ENCODE measurements at regions not wholly inside any gene's neighbourhood (a gene's known extent, or its start where the extent isn't known, plus 50 kb on each side); places are given as distances from the start of the nearest gene placed in this dataset.
"Not testable (repeated sequence)": the region's sequence is repeated elsewhere in the genome, so short reads cannot be mapped to it uniquely, and the experiment has no call there.

- no peak for DNase-seq
Observed at GRCh38 chr3:177832880-177833279, 635.6 kb upstream of the TBL1XR1 start.

GRCh38 chr3:177833332-177833731 lies 636.0 kb upstream of the TBL1XR1 start:
- no peak for DNase-seq

GRCh38 chr3:177835008-177835407 lies 637.7 kb upstream of the TBL1XR1 start:
- no peak for DNase-seq

- DNase-seq, result no peak
Observed at GRCh38 chr3:177835917-177836316, 638.6 kb upstream of the TBL1XR1 start.

GRCh38 chr3:177836671-177837070 lies 639.4 kb upstream of the TBL1XR1 start:
- no peak for DNase-seq

GRCh38 chr3:177837951-177838655 lies 640.8 kb upstream of the TBL1XR1 start:
- no peak for DNase-seq

- DNase-seq, result no peak
Observed at GRCh38 chr3:177838766-177839350, 641.6 kb upstream of the TBL1XR1 start.

- DNase-seq, result no peak
Observed at GRCh38 chr3:177842302-177842701, 645.0 kb upstream of the TBL1XR1 start.

- no peak for DNase-seq
Observed at GRCh38 chr3:177842743-177843734, 645.8 kb upstream of the TBL1XR1 start.

- DNase-seq, result no peak
Observed at GRCh38 chr3:177852001-177852807, 654.9 kb upstream of the TBL1XR1 start.

GRCh38 chr3:177855021-177855420 lies 657.7 kb upstream of the TBL1XR1 start:
- DNase-seq, result no peak

GRCh38 chr3:177860184-177860583 lies 662.9 kb upstream of the TBL1XR1 start:
- DNase-seq, result no peak

GRCh38 chr3:177862962-177863491 lies 665.7 kb upstream of the TBL1XR1 start:
- DNase-seq, result no peak

- DNase-seq, result not testable (repeated sequence)
Observed at GRCh38 chr3:177871267-177871666, 665.0 kb upstream of the KCNMB2 start.

- DNase-seq, result no peak
Observed at GRCh38 chr3:177878192-177878591, 658.0 kb upstream of the KCNMB2 start.

- no peak for DNase-seq
Observed at GRCh38 chr3:177878957-177879356, 657.3 kb upstream of the KCNMB2 start.

GRCh38 chr3:177881351-177881750 lies 654.9 kb upstream of the KCNMB2 start:
- DNase-seq, result no peak

GRCh38 chr3:177882124-177882648 lies 654.0 kb upstream of the KCNMB2 start:
- DNase-seq, result no peak

GRCh38 chr3:177883091-177883490 lies 653.1 kb upstream of the KCNMB2 start:
- no peak for DNase-seq

- no peak for DNase-seq
Observed at GRCh38 chr3:177883957-177884356, 652.3 kb upstream of the KCNMB2 start.

- no peak for DNase-seq
Observed at GRCh38 chr3:177885063-177885462, 651.2 kb upstream of the KCNMB2 start.

- DNase-seq, result no peak
Observed at GRCh38 chr3:177886501-177886900, 649.7 kb upstream of the KCNMB2 start.
